ENCODE measurements at regions not wholly inside any gene's neighbourhood (a gene's known extent, or its start where the extent isn't known, plus 50 kb on each side); places are given as distances from the start of the nearest gene placed in this dataset.

DNA sequence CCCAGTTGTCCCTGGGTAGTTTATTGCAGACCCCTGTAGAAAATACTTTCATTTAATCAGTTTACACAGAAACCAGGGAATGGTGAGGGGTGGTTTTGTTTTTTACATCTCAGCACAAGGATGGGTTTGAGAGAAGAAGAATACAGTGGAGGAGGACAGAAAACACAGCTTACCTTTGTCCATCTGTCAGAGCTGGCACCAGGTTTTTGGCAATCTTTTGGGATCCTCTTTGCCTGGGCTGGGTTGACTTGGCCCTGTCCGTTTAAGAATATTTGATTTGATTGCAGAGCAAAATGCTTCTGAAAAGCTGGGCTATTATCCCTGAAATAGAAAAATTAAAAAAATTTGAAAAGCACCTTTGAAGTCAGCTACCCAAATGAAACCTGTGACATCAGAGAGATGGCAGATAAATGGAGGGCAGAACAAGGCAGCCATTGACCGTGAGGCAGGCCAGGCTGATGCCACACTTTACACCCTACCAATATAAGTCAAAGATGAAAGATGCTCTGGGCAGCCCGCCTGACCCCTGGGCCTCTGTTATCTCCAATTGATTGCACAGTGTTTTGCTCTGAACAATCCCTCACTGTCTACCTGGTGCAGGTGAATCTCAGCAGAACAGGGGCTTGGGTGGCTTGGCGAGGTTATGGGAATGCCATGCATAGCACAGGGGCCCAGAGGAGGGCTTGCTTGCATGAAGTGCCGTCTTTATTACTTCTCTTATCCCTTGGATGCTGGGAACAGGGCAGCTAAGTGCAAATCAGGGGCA, 218.8 kb downstream of the LMX1A start (continued):
- TF ChIP-seq, protein P1, sequence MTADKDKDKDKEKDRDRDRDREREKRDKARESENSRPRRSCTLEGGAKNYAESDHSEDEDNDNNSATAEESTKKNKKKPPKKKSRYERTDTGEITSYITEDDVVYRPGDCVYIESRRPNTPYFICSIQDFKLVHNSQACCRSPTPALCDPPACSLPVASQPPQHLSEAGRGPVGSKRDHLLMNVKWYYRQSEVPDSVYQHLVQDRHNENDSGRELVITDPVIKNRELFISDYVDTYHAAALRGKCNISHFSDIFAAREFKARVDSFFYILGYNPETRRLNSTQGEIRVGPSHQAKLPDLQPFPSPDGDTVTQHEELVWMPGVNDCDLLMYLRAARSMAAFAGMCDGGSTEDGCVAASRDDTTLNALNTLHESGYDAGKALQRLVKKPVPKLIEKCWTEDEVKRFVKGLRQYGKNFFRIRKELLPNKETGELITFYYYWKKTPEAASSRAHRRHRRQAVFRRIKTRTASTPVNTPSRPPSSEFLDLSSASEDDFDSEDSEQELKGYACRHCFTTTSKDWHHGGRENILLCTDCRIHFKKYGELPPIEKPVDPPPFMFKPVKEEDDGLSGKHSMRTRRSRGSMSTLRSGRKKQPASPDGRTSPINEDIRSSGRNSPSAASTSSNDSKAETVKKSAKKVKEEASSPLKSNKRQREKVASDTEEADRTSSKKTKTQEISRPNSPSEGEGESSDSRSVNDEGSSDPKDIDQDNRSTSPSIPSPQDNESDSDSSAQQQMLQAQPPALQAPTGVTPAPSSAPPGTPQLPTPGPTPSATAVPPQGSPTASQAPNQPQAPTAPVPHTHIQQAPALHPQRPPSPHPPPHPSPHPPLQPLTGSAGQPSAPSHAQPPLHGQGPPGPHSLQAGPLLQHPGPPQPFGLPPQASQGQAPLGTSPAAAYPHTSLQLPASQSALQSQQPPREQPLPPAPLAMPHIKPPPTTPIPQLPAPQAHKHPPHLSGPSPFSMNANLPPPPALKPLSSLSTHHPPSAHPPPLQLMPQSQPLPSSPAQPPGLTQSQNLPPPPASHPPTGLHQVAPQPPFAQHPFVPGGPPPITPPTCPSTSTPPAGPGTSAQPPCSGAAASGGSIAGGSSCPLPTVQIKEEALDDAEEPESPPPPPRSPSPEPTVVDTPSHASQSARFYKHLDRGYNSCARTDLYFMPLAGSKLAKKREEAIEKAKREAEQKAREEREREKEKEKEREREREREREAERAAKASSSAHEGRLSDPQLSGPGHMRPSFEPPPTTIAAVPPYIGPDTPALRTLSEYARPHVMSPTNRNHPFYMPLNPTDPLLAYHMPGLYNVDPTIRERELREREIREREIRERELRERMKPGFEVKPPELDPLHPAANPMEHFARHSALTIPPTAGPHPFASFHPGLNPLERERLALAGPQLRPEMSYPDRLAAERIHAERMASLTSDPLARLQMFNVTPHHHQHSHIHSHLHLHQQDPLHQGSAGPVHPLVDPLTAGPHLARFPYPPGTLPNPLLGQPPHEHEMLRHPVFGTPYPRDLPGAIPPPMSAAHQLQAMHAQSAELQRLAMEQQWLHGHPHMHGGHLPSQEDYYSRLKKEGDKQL (CRISPR knock-in tag; IDR thresholded peaks at IDR 0.05; ENCODE audit: low read depth) = peak; percentile 72; the same call in 1 of the 2 replicates
- TF ChIP-seq, protein P2, sequence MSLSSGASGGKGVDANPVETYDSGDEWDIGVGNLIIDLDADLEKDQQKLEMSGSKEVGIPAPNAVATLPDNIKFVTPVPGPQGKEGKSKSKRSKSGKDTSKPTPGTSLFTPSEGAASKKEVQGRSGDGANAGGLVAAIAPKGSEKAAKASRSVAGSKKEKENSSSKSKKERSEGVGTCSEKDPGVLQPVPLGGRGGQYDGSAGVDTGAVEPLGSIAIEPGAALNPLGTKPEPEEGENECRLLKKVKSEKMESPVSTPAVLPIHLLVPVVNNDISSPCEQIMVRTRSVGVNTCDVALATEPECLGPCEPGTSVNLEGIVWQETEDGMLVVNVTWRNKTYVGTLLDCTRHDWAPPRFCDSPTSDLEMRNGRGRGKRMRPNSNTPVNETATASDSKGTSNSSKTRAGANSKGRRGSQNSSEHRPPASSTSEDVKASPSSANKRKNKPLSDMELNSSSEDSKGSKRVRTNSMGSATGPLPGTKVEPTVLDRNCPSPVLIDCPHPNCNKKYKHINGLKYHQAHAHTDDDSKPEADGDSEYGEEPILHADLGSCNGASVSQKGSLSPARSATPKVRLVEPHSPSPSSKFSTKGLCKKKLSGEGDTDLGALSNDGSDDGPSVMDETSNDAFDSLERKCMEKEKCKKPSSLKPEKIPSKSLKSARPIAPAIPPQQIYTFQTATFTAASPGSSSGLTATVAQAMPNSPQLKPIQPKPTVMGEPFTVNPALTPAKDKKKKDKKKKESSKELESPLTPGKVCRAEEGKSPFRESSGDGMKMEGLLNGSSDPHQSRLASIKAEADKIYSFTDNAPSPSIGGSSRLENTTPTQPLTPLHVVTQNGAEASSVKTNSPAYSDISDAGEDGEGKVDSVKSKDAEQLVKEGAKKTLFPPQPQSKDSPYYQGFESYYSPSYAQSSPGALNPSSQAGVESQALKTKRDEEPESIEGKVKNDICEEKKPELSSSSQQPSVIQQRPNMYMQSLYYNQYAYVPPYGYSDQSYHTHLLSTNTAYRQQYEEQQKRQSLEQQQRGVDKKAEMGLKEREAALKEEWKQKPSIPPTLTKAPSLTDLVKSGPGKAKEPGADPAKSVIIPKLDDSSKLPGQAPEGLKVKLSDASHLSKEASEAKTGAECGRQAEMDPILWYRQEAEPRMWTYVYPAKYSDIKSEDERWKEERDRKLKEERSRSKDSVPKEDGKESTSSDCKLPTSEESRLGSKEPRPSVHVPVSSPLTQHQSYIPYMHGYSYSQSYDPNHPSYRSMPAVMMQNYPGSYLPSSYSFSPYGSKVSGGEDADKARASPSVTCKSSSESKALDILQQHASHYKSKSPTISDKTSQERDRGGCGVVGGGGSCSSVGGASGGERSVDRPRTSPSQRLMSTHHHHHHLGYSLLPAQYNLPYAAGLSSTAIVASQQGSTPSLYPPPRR (CRISPR knock-in tag; IDR thresholded peaks at IDR 0.05; ENCODE audit: borderline replicate concordance) = peak; percentile 76; the same call in 1 of the 2 replicates
- TF ChIP-seq ZNF331 (CRISPR knock-in tag; IDR thresholded peaks at IDR 0.05) (peak; percentile 48), TOE1 (CRISPR knock-in tag; IDR thresholded peaks at IDR 0.05) (no peak), EP300 (IDR thresholded peaks at IDR 0.05; ENCODE audit: low read depth in 2 of 2, low read length in 2 of 2) (peak; percentile 65 to 94; a peak in 3 of 4 replicates), EP300 (CRISPR knock-in tag; IDR thresholded peaks at IDR 0.05; ENCODE audit: borderline replicate concordance) (peak; percentile 87; the same call in 1 of the 2 replicates), DPF2 (CRISPR knock-in tag; IDR thresholded peaks at IDR 0.05; ENCODE audit: borderline replicate concordance, low read depth) (peak; percentile 79), HIVEP1 (CRISPR knock-in tag; IDR thresholded peaks at IDR 0.05) (no peak), RXRB (CRISPR knock-in tag; IDR thresholded peaks at IDR 0.05; ENCODE audit: borderline replicate concordance) (0 out of 2 replicates have a peak, but pooled peaks have one; percentile 16), ZNF264 (CRISPR knock-in tag; IDR thresholded peaks at IDR 0.05) (no peak)
- TF ChIP-seq, protein P3, sequence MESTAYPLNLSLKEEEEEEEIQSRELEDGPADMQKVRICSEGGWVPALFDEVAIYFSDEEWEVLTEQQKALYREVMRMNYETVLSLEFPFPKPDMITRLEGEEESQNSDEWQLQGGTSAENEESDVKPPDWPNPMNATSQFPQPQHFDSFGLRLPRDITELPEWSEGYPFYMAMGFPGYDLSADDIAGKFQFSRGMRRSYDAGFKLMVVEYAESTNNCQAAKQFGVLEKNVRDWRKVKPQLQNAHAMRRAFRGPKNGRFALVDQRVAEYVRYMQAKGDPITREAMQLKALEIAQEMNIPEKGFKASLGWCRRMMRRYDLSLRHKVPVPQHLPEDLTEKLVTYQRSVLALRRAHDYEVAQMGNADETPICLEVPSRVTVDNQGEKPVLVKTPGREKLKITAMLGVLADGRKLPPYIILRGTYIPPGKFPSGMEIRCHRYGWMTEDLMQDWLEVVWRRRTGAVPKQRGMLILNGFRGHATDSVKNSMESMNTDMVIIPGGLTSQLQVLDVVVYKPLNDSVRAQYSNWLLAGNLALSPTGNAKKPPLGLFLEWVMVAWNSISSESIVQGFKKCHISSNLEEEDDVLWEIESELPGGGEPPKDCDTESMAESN (CRISPR knock-in tag; conservative IDR thresholded peaks at IDR 0.05) = no peak
- TF ChIP-seq, protein P4, sequence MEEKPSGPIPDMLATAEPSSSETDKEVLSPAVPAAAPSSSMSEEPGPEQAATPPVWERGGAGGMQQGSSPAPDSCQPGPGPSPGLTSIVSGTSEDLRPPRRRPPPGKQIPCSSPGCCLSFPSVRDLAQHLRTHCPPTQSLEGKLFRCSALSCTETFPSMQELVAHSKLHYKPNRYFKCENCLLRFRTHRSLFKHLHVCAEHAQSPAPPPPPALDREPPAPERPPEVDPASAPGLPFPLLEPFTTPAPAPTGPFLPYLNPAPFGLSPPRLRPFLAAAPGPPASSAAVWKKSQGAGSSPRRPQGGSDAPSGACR (CRISPR knock-in tag; IDR thresholded peaks at IDR 0.05) = no peak
- TF ChIP-seq, protein P5, sequence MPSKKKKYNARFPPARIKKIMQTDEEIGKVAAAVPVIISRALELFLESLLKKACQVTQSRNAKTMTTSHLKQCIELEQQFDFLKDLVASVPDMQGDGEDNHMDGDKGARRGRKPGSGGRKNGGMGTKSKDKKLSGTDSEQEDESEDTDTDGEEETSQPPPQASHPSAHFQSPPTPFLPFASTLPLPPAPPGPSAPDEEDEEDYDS (CRISPR knock-in tag; IDR thresholded peaks at IDR 0.05) = no peak
